Osteocyte (in vitro differentiated cells): ENCODE measurements at regions not wholly inside any gene's neighbourhood (a gene's known extent, or its start where the extent isn't known, plus 50 kb on each side); places are given as distances from the start of the nearest gene placed in this dataset.

ENCODE experiments used
- DNase-seq: peaks from one replicate; pipeline ENCODE4 v3.0.0; 2021; ENCODE audit warnings: mixed read lengths; ENCODE audit not compliant: unreplicated experiment; ENCODE audit errors: extremely low spot score
- H3K27ac Mint-ChIP-seq: one replicate; pipeline ENCODE4 v1.8.0; 2021; ENCODE audit warnings: mild to moderate bottlenecking, mixed read lengths; ENCODE audit not compliant: unreplicated experiment
- H3K27me3 Mint-ChIP-seq: one replicate; pipeline ENCODE4 v1.8.0; 2021; ENCODE audit warnings: mixed read lengths; ENCODE audit not compliant: unreplicated experiment
- H3K36me3 Mint-ChIP-seq: one replicate; pipeline ENCODE4 v1.8.0; 2021; ENCODE audit warnings: mixed read lengths; ENCODE audit not compliant: unreplicated experiment
- H3K4me1 Mint-ChIP-seq: one replicate; pipeline ENCODE4 v1.8.0; 2021; ENCODE audit warnings: mixed read lengths; ENCODE audit not compliant: unreplicated experiment
- H3K4me3 Mint-ChIP-seq: one replicate; pipeline ENCODE4 v1.8.0; 2021; ENCODE audit warnings: mild to moderate bottlenecking, moderate library complexity, mixed read lengths; ENCODE audit not compliant: unreplicated experiment
- H3K9me3 Mint-ChIP-seq: one replicate; pipeline ENCODE4 v1.8.0; 2021; ENCODE audit warnings: mixed read lengths; ENCODE audit not compliant: unreplicated experiment
- TF ChIP-seq, protein P1 (sequence below): fragments of 200-600 bp; sonication (generic); IDR thresholded peaks from 2 replicates; pipeline ENCODE4 v1.5.0; 2021; ENCODE audit warnings: antibody characterized with exemption, mild to moderate bottlenecking, moderate library complexity

GRCh38 chr1:30403061-30403645 lies 320.2 kb downstream of the MATN1 start:
- Mint-ChIP-seq H3K4me3 (no peak overlapping the region), H3K27me3 (no peaks in the 10 kb centered on the region), H3K36me3 (no peaks in the 10 kb centered on the region), H3K27ac (no peak overlapping the region), H3K4me1 (no peaks in the 10 kb centered on the region), H3K9me3 (no peaks in the 10 kb centered on the region)
- TF ChIP-seq, protein P1, sequence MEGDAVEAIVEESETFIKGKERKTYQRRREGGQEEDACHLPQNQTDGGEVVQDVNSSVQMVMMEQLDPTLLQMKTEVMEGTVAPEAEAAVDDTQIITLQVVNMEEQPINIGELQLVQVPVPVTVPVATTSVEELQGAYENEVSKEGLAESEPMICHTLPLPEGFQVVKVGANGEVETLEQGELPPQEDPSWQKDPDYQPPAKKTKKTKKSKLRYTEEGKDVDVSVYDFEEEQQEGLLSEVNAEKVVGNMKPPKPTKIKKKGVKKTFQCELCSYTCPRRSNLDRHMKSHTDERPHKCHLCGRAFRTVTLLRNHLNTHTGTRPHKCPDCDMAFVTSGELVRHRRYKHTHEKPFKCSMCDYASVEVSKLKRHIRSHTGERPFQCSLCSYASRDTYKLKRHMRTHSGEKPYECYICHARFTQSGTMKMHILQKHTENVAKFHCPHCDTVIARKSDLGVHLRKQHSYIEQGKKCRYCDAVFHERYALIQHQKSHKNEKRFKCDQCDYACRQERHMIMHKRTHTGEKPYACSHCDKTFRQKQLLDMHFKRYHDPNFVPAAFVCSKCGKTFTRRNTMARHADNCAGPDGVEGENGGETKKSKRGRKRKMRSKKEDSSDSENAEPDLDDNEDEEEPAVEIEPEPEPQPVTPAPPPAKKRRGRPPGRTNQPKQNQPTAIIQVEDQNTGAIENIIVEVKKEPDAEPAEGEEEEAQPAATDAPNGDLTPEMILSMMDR = no peak
- DNase-seq = no peak

GRCh38 chr1:30402031-30402430 lies 321.4 kb downstream of the MATN1 start:
- Mint-ChIP-seq H3K4me1 (no peaks in the 10 kb centered on the region), H3K27ac (no peak overlapping the region), H3K4me3 (no peak overlapping the region), H3K9me3 (no peaks in the 10 kb centered on the region), H3K36me3 (no peaks in the 10 kb centered on the region), H3K27me3 (no peaks in the 10 kb centered on the region)
- DNase-seq = no peak
- TF ChIP-seq, protein P1 = no peak

DNA sequence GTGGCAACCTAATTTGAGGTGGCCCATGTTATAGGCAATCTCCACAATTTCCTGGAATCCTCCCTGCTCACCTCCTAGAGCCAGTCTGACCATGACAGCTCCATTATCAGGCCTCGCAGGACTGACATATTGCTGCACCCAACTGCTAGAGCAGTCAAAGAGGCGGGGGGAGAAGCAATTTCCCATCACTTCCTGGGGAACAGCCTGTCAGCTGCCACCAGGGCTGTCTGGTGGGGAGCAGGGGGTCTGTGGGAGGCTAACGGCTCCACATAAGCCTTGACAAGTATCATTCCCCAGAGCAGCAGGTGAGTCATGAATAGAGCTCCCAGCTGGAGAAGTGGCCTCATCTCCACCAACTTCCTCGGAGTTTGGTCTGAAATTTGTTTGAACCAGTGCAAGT lies 322.9 kb downstream of the MATN1 start:
- no peak for DNase-seq

GRCh38 chr1:30399026-30399425 lies 324.4 kb downstream of the MATN1 start:
- H3K4me3 Mint-ChIP-seq = no peak overlapping the region
- TF ChIP-seq, protein P1 = no peak
- H3K27me3 Mint-ChIP-seq = peaks cover 4% of the 10 kb centered on the region
- no peaks in the 10 kb centered on the region for H3K9me3 Mint-ChIP-seq
- H3K4me1 Mint-ChIP-seq = no peaks in the 10 kb centered on the region
- DNase-seq = no peak
- no peak overlapping the region for H3K27ac Mint-ChIP-seq
- H3K36me3 Mint-ChIP-seq = no peaks in the 10 kb centered on the region

More for the DNA sequence above, 322.9 kb downstream of the MATN1 start:
- H3K27me3 Mint-ChIP-seq = no peaks in the 10 kb centered on the region
- H3K36me3 Mint-ChIP-seq = no peaks in the 10 kb centered on the region
- H3K9me3 Mint-ChIP-seq = no peaks in the 10 kb centered on the region
- no peak overlapping the region for H3K4me3 Mint-ChIP-seq
- H3K4me1 Mint-ChIP-seq = no peaks in the 10 kb centered on the region
- TF ChIP-seq, protein P1 = no peak
- no peak overlapping the region for H3K27ac Mint-ChIP-seq

DNA sequence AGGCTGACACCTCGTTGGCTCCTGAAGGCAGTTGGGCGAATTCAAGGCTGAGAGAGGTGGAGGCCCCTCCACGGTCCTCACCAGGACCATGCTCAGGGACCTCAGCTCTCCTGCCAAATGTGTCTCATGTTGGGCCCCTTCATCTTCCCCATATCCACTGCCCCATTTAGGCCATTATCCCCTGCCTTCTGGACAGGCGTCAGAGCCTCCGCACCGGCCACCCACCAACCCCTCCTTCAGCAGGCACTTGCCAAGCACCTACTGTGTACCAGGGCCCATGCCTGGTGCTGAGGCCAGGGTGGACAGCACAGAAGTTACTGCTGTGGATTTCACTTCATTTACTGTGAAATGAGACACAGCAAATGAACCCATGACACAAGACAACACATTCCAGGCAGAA lies 325.8 kb downstream of the MATN1 start:
- DNase-seq = no peak
- no peak overlapping the region for H3K4me3 Mint-ChIP-seq
- TF ChIP-seq, protein P1 = no peak

More for the DNA sequence above, 325.8 kb downstream of the MATN1 start:
- H3K9me3 Mint-ChIP-seq = peaks cover 4% of the 10 kb centered on the region
- no peak overlapping the region for H3K27ac Mint-ChIP-seq
- H3K36me3 Mint-ChIP-seq = no peaks in the 10 kb centered on the region
- no peaks in the 10 kb centered on the region for H3K4me1 Mint-ChIP-seq
- H3K27me3 Mint-ChIP-seq = peaks cover 10% of the 10 kb centered on the region
